22Rv1 (cell line): ENCODE measurements at regions not wholly inside any gene's neighbourhood (a gene's known extent, or its start where the extent isn't known, plus 50 kb on each side); places are given as distances from the start of the nearest gene placed in this dataset.

Experiments
- H3K27ac ChIP-seq: fragments of 450-650 bp; 2 replicates; pipeline ENCODE4 v1.5.1; 2017
- ZFX ChIP-seq: fragments of 450-650 bp; IDR thresholded peaks from 2 replicates; pipeline ENCODE4 v1.6.1; 2017; ENCODE audit warnings: antibody characterized with exemption, borderline replicate concordance
- TF ChIP-seq, protein P1 (sequence below): fragments of 450-650 bp; IDR thresholded peaks from 2 replicates; pipeline ENCODE4 v1.5.1; 2017; ENCODE audit warnings: mild to moderate bottlenecking

- no peak overlapping the region for H3K27ac ChIP-seq
- no peak for TF ChIP-seq ZFX
- TF ChIP-seq, protein P1, sequence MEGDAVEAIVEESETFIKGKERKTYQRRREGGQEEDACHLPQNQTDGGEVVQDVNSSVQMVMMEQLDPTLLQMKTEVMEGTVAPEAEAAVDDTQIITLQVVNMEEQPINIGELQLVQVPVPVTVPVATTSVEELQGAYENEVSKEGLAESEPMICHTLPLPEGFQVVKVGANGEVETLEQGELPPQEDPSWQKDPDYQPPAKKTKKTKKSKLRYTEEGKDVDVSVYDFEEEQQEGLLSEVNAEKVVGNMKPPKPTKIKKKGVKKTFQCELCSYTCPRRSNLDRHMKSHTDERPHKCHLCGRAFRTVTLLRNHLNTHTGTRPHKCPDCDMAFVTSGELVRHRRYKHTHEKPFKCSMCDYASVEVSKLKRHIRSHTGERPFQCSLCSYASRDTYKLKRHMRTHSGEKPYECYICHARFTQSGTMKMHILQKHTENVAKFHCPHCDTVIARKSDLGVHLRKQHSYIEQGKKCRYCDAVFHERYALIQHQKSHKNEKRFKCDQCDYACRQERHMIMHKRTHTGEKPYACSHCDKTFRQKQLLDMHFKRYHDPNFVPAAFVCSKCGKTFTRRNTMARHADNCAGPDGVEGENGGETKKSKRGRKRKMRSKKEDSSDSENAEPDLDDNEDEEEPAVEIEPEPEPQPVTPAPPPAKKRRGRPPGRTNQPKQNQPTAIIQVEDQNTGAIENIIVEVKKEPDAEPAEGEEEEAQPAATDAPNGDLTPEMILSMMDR, result no peak
Observed at GRCh38 chr6:91573826-91574416, 987.0 kb upstream of the MAP3K7 start.

- TF ChIP-seq, protein P1, result no peak
- no peak for TF ChIP-seq ZFX
- H3K27ac ChIP-seq, result no peak overlapping the region
Observed at GRCh38 chr6:91572878-91573277, 986.0 kb upstream of the MAP3K7 start.

DNA sequence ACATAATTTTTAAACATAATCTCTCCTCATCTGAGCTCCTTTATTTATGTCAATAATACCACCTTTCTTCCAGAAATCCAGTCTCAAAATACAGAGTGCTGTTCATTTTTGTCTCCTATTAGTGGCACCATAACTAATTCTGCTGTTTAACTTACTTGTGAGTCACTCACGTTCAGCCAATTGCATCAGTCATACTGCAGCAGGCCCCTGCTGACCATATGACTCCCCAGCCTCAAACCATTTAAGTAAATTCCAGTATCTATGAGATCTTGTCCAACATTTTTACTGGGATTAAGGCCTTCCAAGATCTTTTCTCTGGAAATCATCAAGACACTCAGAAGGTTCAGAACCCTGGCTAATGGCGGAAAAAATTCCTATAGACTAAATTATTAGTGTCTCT lies 982.2 kb upstream of the MAP3K7 start:
- TF ChIP-seq, protein P1, result no peak
- no peak for TF ChIP-seq ZFX
- no peak overlapping the region for H3K27ac ChIP-seq

GRCh38 chr6:91566467-91566866 lies 979.6 kb upstream of the MAP3K7 start:
- no peak overlapping the region for H3K27ac ChIP-seq
- TF ChIP-seq, protein P1, result no peak
- no peak for TF ChIP-seq ZFX

DNA sequence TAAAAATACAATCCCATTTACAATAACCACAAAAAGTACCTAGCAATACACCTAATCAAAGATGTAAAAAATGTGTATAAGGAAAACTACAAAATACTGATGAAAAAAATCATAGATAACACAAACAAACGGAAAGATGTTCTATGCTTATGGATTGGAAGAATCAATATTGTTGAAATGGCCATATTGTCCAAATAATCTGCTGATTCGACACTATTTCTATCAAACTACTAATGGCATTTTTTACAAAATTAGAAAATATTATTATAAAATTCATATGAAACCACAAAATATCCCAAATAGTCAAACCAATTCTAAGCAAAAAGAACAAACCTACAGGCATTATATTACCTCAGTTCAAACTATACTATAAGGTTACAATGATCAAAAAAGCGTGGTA lies 978.3 kb upstream of the MAP3K7 start:
- TF ChIP-seq, protein P1, result no peak
- TF ChIP-seq ZFX, result no peak
- no peak overlapping the region for H3K27ac ChIP-seq

DNA sequence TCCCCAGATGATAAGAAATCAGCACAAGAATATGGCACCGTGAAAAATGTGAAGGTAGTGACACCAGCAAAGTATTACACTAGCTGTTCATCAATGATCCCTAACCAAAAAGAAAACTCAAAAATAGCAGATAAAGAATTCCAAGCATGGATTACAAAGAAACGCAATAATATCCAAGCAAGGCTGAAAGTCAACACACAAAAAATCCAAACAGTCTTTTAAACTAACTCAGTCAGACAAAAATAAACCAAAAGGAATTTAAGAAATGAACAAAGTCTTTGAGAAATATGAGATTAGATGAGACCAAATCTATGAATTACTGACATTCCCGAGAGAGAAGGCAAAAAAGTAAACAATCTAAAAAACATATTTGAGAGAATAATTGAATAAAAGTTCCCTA lies 976.1 kb upstream of the MAP3K7 start:
- TF ChIP-seq, protein P1, result no peak
- no peak for TF ChIP-seq ZFX
- H3K27ac ChIP-seq, result no peak overlapping the region

- no peak for TF ChIP-seq ZFX
- TF ChIP-seq, protein P1, result no peak
- no peak overlapping the region for H3K27ac ChIP-seq
Observed at GRCh38 chr6:91560409-91560808, 973.5 kb upstream of the MAP3K7 start.
